ENCODE measurements at regions not wholly inside any gene's neighbourhood (a gene's known extent, or its start where the extent isn't known, plus 50 kb on each side); places are given as distances from the start of the nearest gene placed in this dataset.

DNA sequence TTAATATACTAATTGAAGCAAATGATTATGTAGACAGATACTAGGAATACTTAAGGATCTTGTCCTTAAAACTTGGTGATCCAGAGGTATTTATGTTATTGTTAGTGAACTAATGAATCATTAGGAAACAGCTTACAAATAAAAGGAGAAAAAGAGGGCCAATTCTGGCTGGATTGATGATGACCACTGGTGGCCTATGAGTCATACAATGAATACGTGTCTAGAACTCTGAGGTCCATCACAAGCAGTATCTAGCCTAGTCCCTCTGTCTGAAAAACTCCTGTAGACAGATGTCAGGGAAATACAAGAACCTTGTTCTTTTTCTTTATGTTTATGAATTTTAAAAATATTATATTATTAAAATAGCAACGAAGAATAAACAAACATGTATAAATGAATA is 51.7 kb upstream of the RTL1 start:
- DNase-seq (ENCODE audit: low read depth in 2 of 2) = no peak

GRCh38 chr14:100962494-100962893 is 59.0 kb upstream of the RTL1 start:
- DNase-seq (ENCODE audit: low read depth in 2 of 2) = no peak

DNA sequence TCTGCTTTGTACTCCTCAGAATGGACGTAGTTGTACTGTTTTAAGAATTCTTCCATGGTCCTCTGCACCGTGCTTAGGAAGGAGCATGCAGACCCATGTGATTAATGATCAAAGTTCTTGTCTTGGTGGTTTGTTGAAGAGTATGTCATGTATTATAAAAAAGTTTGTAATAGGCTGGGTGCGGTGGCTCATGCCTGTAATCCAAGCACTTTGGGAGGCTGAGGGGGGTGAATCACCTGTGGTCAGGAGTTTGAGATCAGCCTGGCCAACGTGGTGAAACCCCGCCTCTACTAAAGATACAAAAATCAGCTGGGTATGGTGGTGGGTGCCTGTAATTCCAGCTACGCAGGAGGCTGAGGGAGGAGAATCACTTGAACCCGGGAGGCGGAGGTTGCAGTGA is 61.8 kb upstream of the RTL1 start:
- DNase-seq (ENCODE audit: low read depth in 2 of 2) = no peak

DNA sequence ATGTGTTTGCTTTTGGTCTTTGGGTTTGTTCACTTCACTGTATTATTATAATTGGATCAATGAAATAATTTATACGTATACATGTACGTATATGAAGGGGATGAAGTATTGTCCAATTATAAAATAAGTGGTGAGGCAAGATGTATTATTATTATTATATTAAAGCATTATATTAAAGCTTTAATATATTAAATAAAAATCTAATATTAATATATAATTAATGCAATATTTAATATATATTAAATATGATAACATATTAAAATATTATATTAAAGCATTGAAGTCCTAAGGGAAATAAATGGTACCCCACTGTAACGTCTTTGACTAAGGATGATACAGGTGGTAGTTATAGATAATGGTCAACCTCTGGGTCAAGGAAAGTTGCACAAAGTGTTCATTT is 63.7 kb upstream of the RTL1 start:
- DNase-seq (ENCODE audit: low read depth in 2 of 2) = no peak

DNA sequence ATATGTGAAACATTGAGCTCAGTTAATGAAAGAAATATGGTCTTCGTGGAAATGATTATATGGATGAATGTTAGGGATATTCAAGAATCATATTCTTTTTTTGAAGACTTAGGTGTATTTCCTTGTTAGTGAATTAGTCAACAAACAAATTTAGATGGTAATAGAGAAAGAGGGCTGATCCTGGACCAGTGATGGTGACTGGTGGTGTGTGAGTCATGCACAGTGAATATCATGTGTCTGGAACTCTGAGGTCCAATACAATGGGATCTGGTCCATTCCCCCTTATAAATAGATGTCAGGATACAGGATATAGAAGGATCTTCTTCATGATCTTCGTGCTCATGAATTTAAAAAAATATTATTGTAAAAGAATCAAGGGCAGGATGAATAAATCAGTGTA is 64.4 kb upstream of the RTL1 start:
- no peak for DNase-seq (ENCODE audit: low read depth in 2 of 2)

DNA sequence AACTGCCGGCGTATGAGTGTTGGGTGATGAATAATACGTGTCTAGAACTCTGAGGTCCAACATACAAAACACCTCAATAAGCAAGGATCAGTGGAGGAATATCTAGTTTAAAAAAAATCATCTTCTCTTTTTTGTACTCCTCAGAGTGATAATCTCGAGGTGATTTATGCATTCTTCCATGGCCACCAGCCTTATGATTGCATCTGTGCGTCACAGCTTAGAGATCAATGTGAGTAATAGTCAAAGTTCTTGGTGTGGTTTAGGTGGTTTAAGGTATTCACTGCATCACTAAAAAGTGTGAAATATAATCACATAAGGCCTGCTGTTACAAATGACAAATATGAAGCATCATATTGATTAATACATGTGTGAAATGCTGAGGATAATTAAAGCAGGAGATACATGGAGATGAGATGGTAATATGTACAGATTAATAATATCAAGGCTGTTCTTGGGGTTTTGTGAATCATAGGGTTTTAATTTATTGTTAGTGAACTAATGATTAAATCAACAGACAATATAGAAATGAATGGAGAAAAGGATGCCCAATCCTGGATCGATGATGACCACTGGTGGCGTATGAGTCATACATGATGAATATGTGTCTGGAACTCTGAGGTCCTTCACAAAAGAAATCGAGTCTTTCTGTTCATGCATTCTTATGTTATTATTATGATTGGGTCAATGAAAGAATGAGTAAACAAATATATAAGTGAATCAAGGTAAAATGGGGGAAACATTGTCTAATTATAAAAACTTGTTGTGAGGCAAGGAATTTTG is 68.8 kb upstream of the RTL1 start:
- no peak for DNase-seq (ENCODE audit: low read depth in 2 of 2)

DNA sequence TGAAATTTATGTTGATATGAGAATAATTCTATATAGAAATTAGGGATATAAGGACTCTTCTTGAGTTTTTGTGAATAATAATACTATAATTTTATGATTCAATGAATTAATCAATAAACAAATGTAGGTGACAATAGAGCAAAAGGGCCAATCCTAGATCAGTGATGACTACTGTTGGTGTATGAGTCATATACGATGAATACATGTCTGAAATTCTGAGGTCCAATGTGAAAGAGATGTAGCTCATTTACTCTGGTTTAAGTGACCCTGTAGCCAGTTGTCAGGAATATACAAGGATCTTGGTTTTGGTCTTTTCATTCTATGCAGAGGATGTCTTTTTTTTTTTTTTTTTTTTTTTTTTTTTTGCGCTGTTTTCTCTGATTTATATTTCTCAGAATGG is 72.1 kb upstream of the RTL1 start:
- no peak for DNase-seq (ENCODE audit: low read depth in 2 of 2)

GRCh38 chr14:100979079-100979478 is 75.6 kb upstream of the RTL1 start:
- no peak for DNase-seq (ENCODE audit: low read depth in 2 of 2)

- no peak for DNase-seq (ENCODE audit: low read depth in 2 of 2)
Observed at GRCh38 chr14:100979780-100980179, 76.3 kb upstream of the RTL1 start.

DNA sequence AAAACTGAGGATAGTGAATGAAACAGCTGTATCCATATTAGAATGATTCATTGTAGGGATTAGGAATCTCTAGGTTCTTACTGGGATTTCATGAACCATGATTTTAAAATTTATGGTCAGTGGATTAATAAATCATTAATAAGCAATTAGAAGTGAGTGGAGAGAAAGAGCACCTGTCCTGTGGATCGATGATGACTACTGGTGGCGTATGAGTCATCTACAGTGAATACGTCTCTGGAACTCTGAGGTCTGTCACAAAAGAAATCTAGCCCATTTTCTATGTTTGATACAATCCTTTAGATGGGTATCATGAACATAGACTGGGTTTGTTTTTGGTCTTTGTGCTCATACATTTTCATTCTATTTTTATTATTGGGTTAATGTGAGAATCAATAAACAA is 77.3 kb upstream of the RTL1 start:
- no peak for DNase-seq (ENCODE audit: low read depth in 2 of 2)

- DNase-seq (ENCODE audit: low read depth in 2 of 2) = no peak
Observed at GRCh38 chr14:100981809-100982208, 78.3 kb upstream of the RTL1 start.

DNA sequence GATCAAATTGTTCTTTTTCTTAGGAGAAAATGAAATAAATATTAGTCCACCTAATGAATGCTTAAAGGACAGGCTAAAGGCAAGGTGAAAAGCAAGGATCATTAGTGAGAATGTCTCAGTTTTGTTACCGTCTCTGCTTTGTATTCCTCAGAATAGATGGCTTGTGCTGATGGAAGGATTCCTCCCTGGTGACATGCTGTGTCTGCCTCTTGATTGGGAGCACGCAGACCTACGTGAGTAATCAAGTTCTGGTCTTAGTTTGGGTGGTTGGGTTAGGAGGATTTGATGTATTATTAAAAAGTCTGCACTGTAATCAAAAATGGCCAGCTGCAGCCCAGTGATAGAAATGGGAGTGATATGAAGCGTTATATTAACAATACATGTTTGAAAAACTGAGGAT is 78.8 kb upstream of the RTL1 start:
- no peak for DNase-seq (ENCODE audit: low read depth in 2 of 2)

DNA sequence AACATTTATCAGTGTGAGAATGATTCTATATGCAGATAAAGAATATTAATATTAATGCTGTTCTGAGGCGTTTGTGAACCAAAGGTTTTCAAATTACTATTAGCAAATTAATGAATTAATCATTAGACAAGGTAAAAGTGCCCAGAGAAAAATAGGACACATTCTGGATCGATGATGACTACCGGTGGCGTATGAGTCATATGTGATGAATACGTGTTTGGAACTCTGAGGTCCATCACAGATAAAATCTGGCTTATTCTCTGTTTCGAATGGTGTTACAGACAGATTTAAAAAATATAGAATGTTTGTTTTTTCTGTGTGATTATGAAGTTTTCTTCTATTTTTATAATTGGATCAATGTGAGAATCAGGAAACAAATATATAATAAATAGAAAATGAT is 79.2 kb upstream of the RTL1 start:
- DNase-seq (ENCODE audit: low read depth in 2 of 2) = no peak

GRCh38 chr14:100983710-100984109 is 80.2 kb upstream of the RTL1 start:
- no peak for DNase-seq (ENCODE audit: low read depth in 2 of 2)

GRCh38 chr14:100988011-100988410 is 84.5 kb upstream of the RTL1 start:
- no peak for DNase-seq (ENCODE audit: low read depth in 2 of 2)

- no peak for DNase-seq (ENCODE audit: low read depth in 2 of 2)
Observed at GRCh38 chr14:100988411-100988900, 84.9 kb upstream of the RTL1 start.

DNA sequence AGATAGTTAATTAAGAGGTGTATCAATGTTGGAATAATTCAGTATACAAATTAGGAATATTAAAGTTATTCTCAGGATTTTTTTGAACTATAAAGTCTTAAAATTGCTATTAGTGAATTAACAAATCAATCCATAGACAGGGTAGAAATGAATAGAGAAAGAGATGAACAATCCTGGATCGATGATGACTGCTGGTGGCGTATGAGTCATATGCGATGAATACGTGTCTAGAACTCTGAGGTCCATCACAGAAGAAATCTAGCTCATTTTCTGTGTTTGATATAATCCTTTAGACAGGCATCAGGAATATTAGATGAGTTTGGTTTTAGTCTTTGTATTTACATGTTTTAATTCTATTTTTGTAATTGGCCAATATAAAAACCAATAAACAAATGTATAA is 85.4 kb upstream of the RTL1 start:
- DNase-seq (ENCODE audit: low read depth in 2 of 2) = no peak

DNA sequence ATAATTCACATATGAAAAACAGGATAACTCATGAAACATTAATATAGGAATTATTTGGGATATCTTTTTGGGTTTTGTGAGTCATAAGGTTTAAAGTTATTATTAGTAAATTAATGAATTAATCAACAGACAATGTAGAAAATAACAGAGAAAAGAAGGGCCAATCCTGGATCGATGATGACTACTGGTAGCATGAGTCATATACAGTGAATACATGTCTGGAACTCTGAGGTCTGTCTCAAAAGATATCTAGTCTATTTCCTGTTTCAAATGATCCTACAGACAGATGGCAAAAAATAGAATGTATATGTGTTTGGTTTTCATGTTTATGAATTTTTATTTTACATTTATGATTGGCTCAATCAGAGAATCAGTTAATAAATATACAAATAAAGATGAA is 86.4 kb upstream of the RTL1 start:
- no peak for DNase-seq (ENCODE audit: low read depth in 2 of 2)

- DNase-seq (ENCODE audit: low read depth in 2 of 2) = no peak
Observed at GRCh38 chr14:100994082-100994481, 90.6 kb upstream of the RTL1 start.

DNA sequence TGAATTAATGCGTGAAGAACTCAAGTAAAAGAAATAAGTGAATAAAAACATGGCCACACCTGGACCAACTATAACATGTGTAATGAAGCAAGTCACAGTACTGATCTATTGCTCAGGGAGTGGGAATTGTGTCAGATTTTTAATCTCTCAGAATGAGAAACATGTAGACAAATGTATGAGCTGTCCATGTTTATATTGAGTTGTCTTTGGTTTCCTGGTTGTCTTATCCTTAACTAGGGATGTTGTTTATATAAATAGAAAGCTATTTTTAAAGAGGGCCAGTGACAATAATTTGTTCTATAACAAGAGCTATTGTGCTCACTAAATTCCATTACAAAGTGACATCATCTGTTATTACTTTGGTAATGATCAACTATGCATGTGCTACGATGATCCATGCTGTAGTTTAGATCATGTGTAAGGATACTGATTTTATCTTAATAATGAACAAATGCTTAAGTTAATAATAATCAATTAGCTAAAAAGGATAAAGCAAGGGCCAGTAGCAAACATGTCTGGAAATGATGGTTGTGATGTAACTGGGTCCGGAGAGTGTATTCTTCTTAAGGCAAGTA is 91.3 kb upstream of the RTL1 start:
- no peak for DNase-seq (ENCODE audit: low read depth in 2 of 2)

DNA sequence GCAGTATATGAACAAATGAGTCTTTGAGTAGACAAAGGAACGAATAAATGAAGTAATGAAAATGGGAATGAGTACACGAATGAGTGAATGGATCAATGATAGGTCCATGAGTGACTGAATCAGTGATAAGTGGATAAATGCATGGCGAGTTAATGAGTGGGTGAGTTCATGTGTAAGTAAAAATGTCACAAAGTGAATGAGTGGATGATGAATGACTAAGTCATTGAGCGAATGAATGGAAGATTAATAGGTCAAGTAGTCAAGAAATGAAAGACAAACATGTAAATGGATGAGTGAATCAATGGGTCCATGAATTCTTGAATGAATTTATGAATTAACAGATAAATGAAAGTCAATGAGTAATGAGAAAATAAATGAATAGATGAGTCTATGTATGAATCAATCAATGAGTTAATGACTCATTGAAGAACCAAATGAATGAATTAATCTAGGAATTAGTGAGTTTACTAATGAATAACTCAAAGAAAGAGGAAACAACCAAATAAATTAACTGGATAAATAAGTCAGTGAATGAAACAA is 97.3 kb upstream of the RTL1 start:
- no peak for DNase-seq (ENCODE audit: low read depth in 2 of 2)

- DNase-seq (ENCODE audit: low read depth in 2 of 2) = no peak
Observed at GRCh38 chr14:101001311-101002069, 98.0 kb upstream of the RTL1 start.

GRCh38 chr14:101002738-101003137 is 99.2 kb upstream of the RTL1 start:
- no peak for DNase-seq (ENCODE audit: low read depth in 2 of 2)
